Testis (tissue), 2 donors: ENCODE measurements at regions not wholly inside any gene's neighbourhood (a gene's known extent, or its start where the extent isn't known, plus 50 kb on each side); places are given as distances from the start of the nearest gene placed in this dataset.

ENCODE experiments used
- CTCF ChIP-seq, 3 experiments: fragments of 450-650 bp in 2 of 3; fragments of 200-600 bp in 1 of 3; sonication (generic) in 1 of 3; IDR thresholded peaks; one replicate each; pipeline ENCODE4 v1.5.1; 2016 to 2019; ENCODE audit warnings: antibody characterized with exemption in 3 of 3, mild to moderate bottlenecking in 2 of 3, moderate library complexity in 1 of 3
- POLR2A ChIP-seq: fragments of 450-650 bp; IDR thresholded peaks from one replicate; pipeline ENCODE4 v1.6.1; 2017; ENCODE audit warnings: antibody characterized with exemption, mild to moderate bottlenecking, moderate library complexity

GRCh38 chr5:60410427-60410826 lies 289.5 kb downstream of the DEPDC1B start:
- TF ChIP-seq POLR2A, result no peak
- TF ChIP-seq CTCF (IDR thresholded peaks at IDR 0.05), result no peak
